ENCODE measurements at regions not wholly inside any gene's neighbourhood (a gene's known extent, or its start where the extent isn't known, plus 50 kb on each side); places are given as distances from the start of the nearest gene placed in this dataset.

GRCh38 chr2:118179445-118179844 lies 91.2 kb downstream of the INSIG2 start:
- Histone ChIP-seq H3K9me2 (ENCODE audit: insufficient read depth, low read length) (no peaks in the 10 kb centered on the region), H3K4me3 (ENCODE audit: low read length) (no peak overlapping the region), H2AFZ (ENCODE audit: low read depth, low read length) (no peak overlapping the region), H3K79me2 (replicated peaks; ENCODE audit: insufficient read depth, low read length) (no peaks in the 10 kb centered on the region), H3K9me3 (ENCODE audit: low read length) (no peaks in the 10 kb centered on the region), H3K36me3 (ENCODE audit: insufficient read depth, low read length) (no peaks in the 10 kb centered on the region), H3K4me2 (ENCODE audit: low read length) (no peak overlapping the region), H3K27me3 (ENCODE audit: insufficient read depth, low read depth, low read length) (no peaks in the 10 kb centered on the region), H3K9ac (ENCODE audit: low read length) (no peak overlapping the region), H3K27ac (ENCODE audit: low read length) (no peak overlapping the region), H3F3A (ENCODE audit: insufficient read depth, low read length, poor library complexity, severe bottlenecking) (no peaks in the 10 kb centered on the region), H4K20me1 (ENCODE audit: insufficient read depth) (no peaks in the 10 kb centered on the region)
- TF ChIP-seq EZH2 (IDR thresholded peaks at IDR 0.05; ENCODE audit: borderline replicate concordance, insufficient read depth, low read length, poor library complexity, severe bottlenecking) (no peak), POLR2AphosphoS5 (IDR thresholded peaks at IDR 0.05) (no peak), SMC3 (conservative IDR thresholded peaks at IDR 0.05; ENCODE audit: poor library complexity) (no peak), REST (IDR thresholded peaks at IDR 0.05; ENCODE audit: borderline replicate concordance) (no peak), EP300 (conservative IDR thresholded peaks at IDR 0.05; ENCODE audit: poor library complexity, severe bottlenecking) (no peak), RAD21 (conservative IDR thresholded peaks at IDR 0.05) (no peak), TAF1 (IDR thresholded peaks at IDR 0.05; ENCODE audit: low read depth) (no peak), CTCF (IDR thresholded peaks at IDR 0.05; ENCODE audit: poor library complexity, severe bottlenecking) (no peak), MXI1 (conservative IDR thresholded peaks at IDR 0.05; ENCODE audit: poor library complexity, severe bottlenecking) (no peak)

GRCh38 chr2:118177884-118178283 lies 89.6 kb downstream of the INSIG2 start:
- no peak overlapping the region for H3K4me3 ChIP-seq (ENCODE audit: low read length)
- no peaks in the 10 kb centered on the region for H3K79me2 ChIP-seq (replicated peaks; ENCODE audit: insufficient read depth, low read length)
- H3F3A ChIP-seq (ENCODE audit: insufficient read depth, low read length, poor library complexity, severe bottlenecking): no peaks in the 10 kb centered on the region

More at GRCh38 chr2:118177884-118178283, 89.6 kb downstream of the INSIG2 start:
- Histone ChIP-seq H3K4me2 (ENCODE audit: low read length) (no peak overlapping the region), H3K27ac (ENCODE audit: low read length) (no peak overlapping the region), H3K9ac (ENCODE audit: low read length) (no peak overlapping the region), H2AFZ (ENCODE audit: low read depth, low read length) (no peak overlapping the region), H3K27me3 (ENCODE audit: insufficient read depth, low read depth, low read length) (no peaks in the 10 kb centered on the region), H3K9me2 (ENCODE audit: insufficient read depth, low read length) (no peaks in the 10 kb centered on the region), H4K20me1 (ENCODE audit: insufficient read depth) (no peaks in the 10 kb centered on the region), H3K36me3 (ENCODE audit: insufficient read depth, low read length) (no peaks in the 10 kb centered on the region), H3K9me3 (ENCODE audit: low read length) (no peaks in the 10 kb centered on the region)
- no peak for TF ChIP-seq EZH2 (IDR thresholded peaks at IDR 0.05; ENCODE audit: borderline replicate concordance, insufficient read depth, low read length, poor library complexity, severe bottlenecking)
- no peak for TF ChIP-seq TAF1 (IDR thresholded peaks at IDR 0.05; ENCODE audit: low read depth)
- TF ChIP-seq REST (IDR thresholded peaks at IDR 0.05; ENCODE audit: borderline replicate concordance): no peak
- TF ChIP-seq POLR2AphosphoS5 (IDR thresholded peaks at IDR 0.05): no peak
- TF ChIP-seq CTCF (IDR thresholded peaks at IDR 0.05; ENCODE audit: poor library complexity, severe bottlenecking): no peak
- TF ChIP-seq MXI1 (conservative IDR thresholded peaks at IDR 0.05; ENCODE audit: poor library complexity, severe bottlenecking): no peak
- no peak for TF ChIP-seq SMC3 (conservative IDR thresholded peaks at IDR 0.05; ENCODE audit: poor library complexity)
- TF ChIP-seq RAD21 (conservative IDR thresholded peaks at IDR 0.05): no peak
- no peak for TF ChIP-seq EP300 (conservative IDR thresholded peaks at IDR 0.05; ENCODE audit: poor library complexity, severe bottlenecking)
